IPS-18a (cell line): ENCODE measurements at regions not wholly inside any gene's neighbourhood (a gene's known extent, or its start where the extent isn't known, plus 50 kb on each side); places are given as distances from the start of the nearest gene placed in this dataset.
"Not testable (repeated sequence)": the region's sequence is repeated elsewhere in the genome, so short reads cannot be mapped to it uniquely, and the experiment has no call there.

Experiments
- H3K27ac ChIP-seq: one replicate; pipeline ENCODE4 v1.5.1; 2013; ENCODE audit warnings: low read length
- H3K27me3 ChIP-seq: one replicate; pipeline ENCODE4 v1.6.1; 2013; ENCODE audit warnings: mild to moderate bottlenecking, low read length; ENCODE audit not compliant: control insufficient read depth, insufficient read depth
- H3K36me3 ChIP-seq: one replicate; pipeline ENCODE4 v1.6.1; 2013; ENCODE audit warnings: low read depth, low read length; ENCODE audit not compliant: control insufficient read depth
- H3K4me1 ChIP-seq: one replicate; pipeline ENCODE4 v1.6.1; 2013; ENCODE audit warnings: low read depth, low read length; ENCODE audit not compliant: control insufficient read depth
- H3K4me3 ChIP-seq: one replicate; pipeline ENCODE4 v1.5.1; 2013; ENCODE audit warnings: low read length
- H3K9ac ChIP-seq: one replicate; pipeline ENCODE4 v1.6.1; 2013; ENCODE audit warnings: mild to moderate bottlenecking, low read length, moderate library complexity
- H3K9me3 ChIP-seq: one replicate; pipeline ENCODE4 v1.6.1; 2013; ENCODE audit warnings: low read depth, low read length; ENCODE audit not compliant: control insufficient read depth

DNA sequence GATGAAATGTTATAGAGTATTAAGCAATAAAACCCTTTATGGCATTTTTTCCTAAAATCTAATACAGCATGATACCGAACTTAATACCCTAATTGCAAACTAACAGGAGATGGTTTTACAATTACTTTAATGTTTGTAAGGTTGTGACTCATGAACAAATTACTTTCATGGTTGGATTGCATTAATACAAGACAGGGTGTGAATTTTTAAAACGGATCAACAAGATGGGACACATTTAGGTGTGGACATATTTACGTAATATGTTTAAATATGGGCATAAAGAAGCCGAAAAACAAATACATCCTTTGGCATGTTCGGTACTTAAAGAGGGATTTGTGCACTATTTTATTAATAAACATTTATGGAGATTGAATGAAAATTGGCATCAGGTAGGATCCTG is 168.3 kb upstream of the SPRY2 start:
- no peak overlapping the region for H3K9ac ChIP-seq
- H3K27me3 ChIP-seq, result no peaks in the 10 kb centered on the region
- no peaks in the 10 kb centered on the region for H3K9me3 ChIP-seq
- no peak overlapping the region for H3K4me3 ChIP-seq
- no peak overlapping the region for H3K27ac ChIP-seq
- H3K36me3 ChIP-seq, result no peaks in the 10 kb centered on the region
- H3K4me1 ChIP-seq, result no peaks in the 10 kb centered on the region

DNA sequence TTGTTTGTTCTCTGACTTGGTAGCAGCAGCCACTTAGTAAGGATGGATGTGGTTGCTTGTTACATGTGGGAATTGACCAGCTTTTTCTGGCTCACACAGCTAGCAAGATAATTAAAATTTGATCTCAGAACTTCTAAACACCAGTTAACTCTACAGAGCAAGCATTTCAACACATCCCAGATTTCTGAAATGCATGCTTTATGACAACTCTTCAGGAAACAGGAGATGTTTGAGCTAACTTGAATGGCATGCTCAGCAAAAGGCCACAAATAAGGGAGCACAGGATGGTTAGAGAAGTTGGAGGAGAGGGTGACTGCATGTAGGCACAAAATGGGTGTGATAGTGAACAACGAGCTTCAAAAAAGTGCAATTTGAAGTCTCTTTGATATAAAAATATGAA is 167.1 kb upstream of the SPRY2 start:
- H3K36me3 ChIP-seq, result no peaks in the 10 kb centered on the region
- H3K4me1 ChIP-seq, result no peaks in the 10 kb centered on the region
- H3K27me3 ChIP-seq, result no peaks in the 10 kb centered on the region
- no peak overlapping the region for H3K9ac ChIP-seq
- no peaks in the 10 kb centered on the region for H3K9me3 ChIP-seq
- no peak overlapping the region for H3K4me3 ChIP-seq
- no peak overlapping the region for H3K27ac ChIP-seq

DNA sequence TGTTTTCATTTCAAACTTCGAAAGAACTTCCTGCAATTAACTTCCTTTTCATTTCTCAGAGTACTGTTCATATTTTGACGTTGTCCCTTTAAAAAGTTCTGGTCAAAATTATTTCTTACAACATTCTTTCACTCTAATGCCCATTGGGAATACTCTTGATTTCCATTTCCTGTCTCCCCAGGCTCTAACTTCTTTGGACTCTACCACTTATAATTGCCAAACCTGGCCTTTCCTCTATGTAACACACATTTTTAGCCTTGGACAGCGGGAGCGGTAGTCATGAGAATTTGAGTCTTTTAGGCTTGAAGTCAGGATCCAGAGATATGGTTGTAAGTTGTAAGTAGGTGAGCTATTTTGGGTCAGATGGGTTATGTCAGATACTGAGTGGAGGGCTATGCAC is 163.5 kb upstream of the SPRY2 start:
- H3K9ac ChIP-seq, result no peak overlapping the region
- H3K27ac ChIP-seq, result no peak overlapping the region
- no peaks in the 10 kb centered on the region for H3K36me3 ChIP-seq
- H3K4me1 ChIP-seq, result no peaks in the 10 kb centered on the region
- H3K9me3 ChIP-seq, result no peaks in the 10 kb centered on the region
- no peaks in the 10 kb centered on the region for H3K27me3 ChIP-seq
- H3K4me3 ChIP-seq, result no peak overlapping the region

DNA sequence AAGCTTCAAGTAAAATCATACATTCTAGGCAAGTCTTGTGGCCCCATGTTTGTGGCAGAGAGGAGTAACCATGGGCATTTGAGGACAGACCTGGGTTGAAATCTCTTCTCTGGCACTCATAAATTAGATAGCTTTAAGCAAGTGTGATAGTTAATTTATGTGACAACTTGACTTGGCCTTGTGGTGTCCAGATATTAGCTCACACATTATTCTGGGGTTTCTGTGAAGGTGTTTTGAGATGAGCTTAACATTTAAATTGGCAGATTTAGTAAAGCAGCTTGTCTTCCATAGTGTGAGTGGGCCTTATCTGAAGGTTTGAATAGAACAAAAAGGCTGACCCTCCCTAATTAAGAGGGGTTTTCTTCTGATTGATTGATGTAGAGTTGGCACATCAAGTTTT is 161.4 kb upstream of the SPRY2 start:
- H3K4me3 ChIP-seq, result no peak overlapping the region
- no peaks in the 10 kb centered on the region for H3K4me1 ChIP-seq
- no peaks in the 10 kb centered on the region for H3K27me3 ChIP-seq
- no peaks in the 10 kb centered on the region for H3K36me3 ChIP-seq
- H3K9me3 ChIP-seq, result no peaks in the 10 kb centered on the region
- no peak overlapping the region for H3K27ac ChIP-seq
- H3K9ac ChIP-seq, result no peak overlapping the region

DNA sequence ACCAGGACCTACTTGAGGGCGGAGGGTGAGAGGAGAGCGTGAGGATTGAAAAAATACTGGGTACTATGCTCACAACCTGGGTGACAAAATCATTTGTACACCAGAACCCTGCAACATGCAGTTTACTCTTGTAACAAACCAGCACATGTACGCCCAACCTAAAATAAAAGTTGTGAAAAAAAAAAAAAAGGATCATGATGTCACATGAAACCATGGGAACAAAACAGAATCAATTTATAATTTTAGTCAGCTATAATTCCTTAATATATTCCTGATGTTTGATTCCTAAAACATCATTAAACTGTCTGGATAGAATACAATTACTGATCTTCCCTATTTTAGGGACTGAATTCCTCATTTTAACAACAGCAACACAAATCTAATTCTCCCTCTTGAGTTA is 160.6 kb upstream of the SPRY2 start:
- H3K9me3 ChIP-seq, result no peaks in the 10 kb centered on the region
- no peak overlapping the region for H3K4me3 ChIP-seq
- H3K27ac ChIP-seq, result no peak overlapping the region
- no peaks in the 10 kb centered on the region for H3K4me1 ChIP-seq
- no peak overlapping the region for H3K9ac ChIP-seq
- no peaks in the 10 kb centered on the region for H3K27me3 ChIP-seq
- no peaks in the 10 kb centered on the region for H3K36me3 ChIP-seq

DNA sequence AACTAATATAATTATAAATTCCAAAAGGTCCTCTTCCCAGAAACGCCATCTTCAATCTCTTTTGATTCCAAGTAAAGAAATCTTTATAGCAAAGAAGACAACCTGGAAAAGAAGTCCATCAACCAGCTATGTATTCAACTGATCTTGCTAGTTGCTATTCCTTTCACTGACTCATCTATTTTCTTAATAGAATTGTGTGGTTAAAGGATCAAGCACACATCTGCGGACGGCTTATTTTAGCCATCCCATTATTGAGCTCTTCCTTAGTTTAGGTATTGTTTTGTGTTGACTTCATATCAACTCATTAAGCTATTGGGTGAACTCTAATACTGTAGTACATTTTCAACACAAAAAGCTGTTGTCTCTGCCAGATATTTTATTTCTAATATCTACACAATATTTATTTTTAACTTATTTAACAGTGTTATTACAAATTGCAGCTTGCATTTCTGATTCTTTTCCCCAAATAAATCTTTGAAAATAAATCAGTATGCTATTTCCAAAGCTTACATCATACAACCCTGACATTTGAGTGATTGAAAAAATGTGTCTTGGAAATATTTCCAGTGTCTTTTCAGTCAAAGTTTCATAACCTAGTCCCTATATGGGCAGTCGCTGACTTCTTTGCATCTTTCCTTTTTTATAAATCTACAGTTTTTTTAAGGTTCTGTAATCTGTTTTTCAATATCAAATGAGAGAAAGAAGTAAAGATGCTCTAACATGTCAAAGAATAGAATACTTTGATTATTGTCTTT is 158.8 kb upstream of the SPRY2 start:
- no peaks in the 10 kb centered on the region for H3K36me3 ChIP-seq
- no peak overlapping the region for H3K9ac ChIP-seq
- no peaks in the 10 kb centered on the region for H3K27me3 ChIP-seq
- no peaks in the 10 kb centered on the region for H3K9me3 ChIP-seq
- no peak overlapping the region for H3K4me3 ChIP-seq
- no peak overlapping the region for H3K27ac ChIP-seq
- no peaks in the 10 kb centered on the region for H3K4me1 ChIP-seq

DNA sequence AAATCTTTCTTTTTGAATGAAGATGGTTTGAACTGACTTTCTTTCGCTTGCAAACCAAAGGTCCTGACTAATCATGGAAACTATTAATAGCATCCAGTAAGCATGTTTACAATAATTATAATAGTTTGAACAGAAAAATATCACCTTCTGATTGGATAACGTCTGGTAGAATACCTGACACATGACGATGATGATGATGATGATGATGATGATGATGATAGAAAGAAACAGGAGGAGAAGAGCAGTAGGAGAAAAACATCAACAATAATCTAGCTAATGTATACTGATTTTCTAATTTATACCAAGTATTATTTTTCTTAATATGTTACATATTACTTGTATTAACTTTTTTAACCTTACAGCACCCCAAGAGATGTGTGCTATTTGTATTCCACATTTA is 157.5 kb upstream of the SPRY2 start:
- H3K27ac ChIP-seq, result no peak overlapping the region
- no peak overlapping the region for H3K9ac ChIP-seq
- H3K36me3 ChIP-seq, result no peaks in the 10 kb centered on the region
- no peaks in the 10 kb centered on the region for H3K4me1 ChIP-seq
- no peaks in the 10 kb centered on the region for H3K9me3 ChIP-seq
- H3K27me3 ChIP-seq, result no peaks in the 10 kb centered on the region
- H3K4me3 ChIP-seq, result no peak overlapping the region

DNA sequence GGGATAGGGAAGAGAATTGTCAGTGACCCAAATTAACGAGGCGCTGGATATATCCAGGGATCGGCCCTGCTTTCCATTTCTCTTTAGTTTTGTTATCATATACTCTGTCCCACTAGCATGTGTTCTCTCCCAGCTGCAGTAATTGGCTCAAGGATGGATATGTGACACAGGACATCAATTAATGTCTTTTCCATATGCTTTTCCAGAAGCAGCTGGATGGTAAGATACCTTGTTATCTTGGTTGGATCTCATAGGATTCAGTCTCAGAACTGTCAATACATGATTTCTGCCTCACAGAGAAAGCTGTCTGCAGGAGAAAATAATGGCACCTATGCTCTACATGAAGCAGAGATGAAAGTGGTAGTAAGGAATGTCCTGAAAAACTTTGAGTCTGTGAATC is 157.1 kb upstream of the SPRY2 start:
- H3K4me1 ChIP-seq, result no peaks in the 10 kb centered on the region
- H3K4me3 ChIP-seq, result no peak overlapping the region
- H3K27ac ChIP-seq, result no peak overlapping the region
- no peak overlapping the region for H3K9ac ChIP-seq
- H3K27me3 ChIP-seq, result no peaks in the 10 kb centered on the region
- H3K9me3 ChIP-seq, result no peaks in the 10 kb centered on the region
- no peaks in the 10 kb centered on the region for H3K36me3 ChIP-seq

DNA sequence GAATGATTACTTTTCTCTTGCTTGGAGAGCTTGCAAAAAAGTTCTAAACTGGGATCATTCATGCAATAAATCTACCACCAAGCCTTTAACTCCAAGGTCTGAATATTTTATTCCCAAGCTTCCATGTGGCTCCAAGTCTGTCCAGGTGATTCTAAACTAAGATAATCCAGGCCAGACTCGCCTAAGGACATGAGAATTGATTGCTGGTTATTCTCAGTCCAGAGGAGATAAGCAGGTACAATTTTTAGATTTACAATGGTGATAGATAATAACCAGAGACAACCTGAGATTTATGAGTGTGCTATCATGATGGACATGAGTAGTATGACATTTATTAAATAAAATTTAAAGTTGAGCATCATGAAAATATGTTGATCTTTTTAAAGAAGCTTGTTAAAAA is 156.5 kb upstream of the SPRY2 start:
- no peak overlapping the region for H3K4me3 ChIP-seq
- no peak overlapping the region for H3K9ac ChIP-seq
- H3K36me3 ChIP-seq, result no peaks in the 10 kb centered on the region
- H3K27ac ChIP-seq, result no peak overlapping the region
- H3K4me1 ChIP-seq, result no peaks in the 10 kb centered on the region
- H3K9me3 ChIP-seq, result no peaks in the 10 kb centered on the region
- H3K27me3 ChIP-seq, result no peaks in the 10 kb centered on the region

DNA sequence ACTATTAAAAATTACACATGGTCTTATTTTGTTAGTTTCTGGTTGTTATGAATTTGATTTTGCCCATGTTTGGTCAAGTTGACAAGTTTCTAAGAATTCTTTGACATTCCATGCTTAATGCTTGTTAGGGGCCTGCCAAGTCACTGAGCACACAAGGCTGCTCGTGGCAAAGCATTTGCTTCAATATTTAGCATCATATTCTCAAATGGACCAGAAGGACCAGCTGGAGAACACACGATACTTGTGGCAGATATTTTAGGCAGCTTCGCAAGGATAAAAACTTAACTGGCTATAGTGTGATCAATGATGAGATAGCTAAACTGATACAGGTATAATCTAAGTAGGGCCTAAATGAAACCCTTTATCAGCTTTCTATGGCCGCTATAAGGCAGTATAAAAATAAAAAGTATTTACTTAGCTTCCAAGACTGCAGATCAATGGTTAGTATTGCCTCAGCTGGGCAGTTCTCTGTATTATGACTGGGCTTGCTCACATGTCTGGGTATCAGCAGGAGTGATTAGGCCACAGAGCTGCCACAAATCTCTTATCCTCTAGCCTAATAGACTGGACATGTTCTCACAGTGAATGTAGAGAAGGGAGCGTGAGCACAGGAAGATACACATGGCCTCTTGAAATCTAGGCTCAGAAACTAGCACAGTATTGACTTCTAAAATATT is 155.9 kb upstream of the SPRY2 start:
- Histone ChIP-seq H3K9me3 (no peaks in the 10 kb centered on the region), H3K9ac (no peak overlapping the region), H3K4me1 (no peaks in the 10 kb centered on the region), H3K36me3 (no peaks in the 10 kb centered on the region), H3K27ac (no peak overlapping the region), H3K27me3 (no peaks in the 10 kb centered on the region), H3K4me3 (no peak overlapping the region)

DNA sequence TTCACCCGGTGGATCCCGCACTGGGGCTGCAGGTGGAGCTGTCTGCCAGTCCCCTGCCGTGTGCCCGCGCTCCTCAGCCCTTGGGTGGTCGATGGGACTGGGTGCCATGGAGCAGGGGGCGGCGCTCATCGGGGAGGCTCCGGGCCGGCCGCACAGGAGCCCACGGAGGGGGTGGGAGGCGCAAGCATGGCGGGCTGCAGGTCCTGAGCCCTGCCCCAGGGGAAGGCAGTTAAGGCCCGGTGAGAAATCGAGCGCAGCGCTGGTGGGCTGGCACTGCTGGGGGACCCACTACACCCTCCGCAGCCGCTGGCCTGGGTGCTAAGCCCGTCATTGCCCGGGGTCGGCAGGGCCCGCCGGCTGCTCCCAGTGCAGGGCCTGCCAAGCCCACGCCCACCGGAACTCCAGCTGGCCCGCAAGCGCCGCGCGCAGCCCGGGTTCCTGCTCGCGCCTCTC is 149.6 kb upstream of the SPRY2 start:
- H3K36me3 ChIP-seq, H3K4me3 ChIP-seq, H3K27me3 ChIP-seq, H3K9me3 ChIP-seq, H3K9ac ChIP-seq, H3K27ac ChIP-seq, H3K4me1 ChIP-seq: not testable (repeated sequence)

DNA sequence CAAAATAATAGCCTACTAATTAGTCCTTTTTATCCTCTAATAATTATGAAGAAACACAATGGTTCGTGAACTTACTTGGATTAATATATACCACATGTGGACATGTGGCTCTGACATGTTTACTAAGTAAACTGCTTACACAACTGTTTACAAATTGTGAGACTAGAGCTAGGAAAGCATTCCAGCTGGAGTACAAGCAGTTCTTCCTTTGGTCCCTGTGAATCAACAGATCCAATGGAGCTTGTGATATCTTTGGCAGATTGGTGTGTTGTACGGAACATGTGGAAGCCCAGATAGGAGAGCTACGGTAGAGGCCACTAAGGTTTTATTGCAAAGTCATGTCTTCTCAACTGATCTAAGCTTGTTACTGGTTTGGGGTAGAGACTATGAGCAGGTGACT is 145.5 kb upstream of the SPRY2 start:
- Histone ChIP-seq H3K4me3 (no peak overlapping the region), H3K4me1 (no peaks in the 10 kb centered on the region), H3K36me3 (no peaks in the 10 kb centered on the region), H3K9me3 (no peaks in the 10 kb centered on the region), H3K27me3 (no peaks in the 10 kb centered on the region), H3K27ac (no peak overlapping the region), H3K9ac (no peak overlapping the region)
